ENCODE measurements at regions not wholly inside any gene's neighbourhood (a gene's known extent, or its start where the extent isn't known, plus 50 kb on each side); places are given as distances from the start of the nearest gene placed in this dataset.

GRCh38 chr12:89936631-89937030 is 228.0 kb upstream of the ATP2B1 start:
- Histone ChIP-seq H3K27me3 (replicated peaks; ENCODE audit: insufficient read depth, low read length) (no peaks in the 10 kb centered on the region), H2AFZ (ENCODE audit: low read length) (no peak overlapping the region), H3K4me1 (ENCODE audit: low read length) (no peaks in the 10 kb centered on the region), H3F3A (ENCODE audit: insufficient read depth, low read length) (no peaks in the 10 kb centered on the region), H3K4me3 (ENCODE audit: low read length) (no peak overlapping the region), H3K9me2 (replicated peaks; ENCODE audit: insufficient read depth, low read length) (no peaks in the 10 kb centered on the region), H4K20me1 (ENCODE audit: insufficient read depth, low read length) (no peaks in the 10 kb centered on the region), H3K4me2 (ENCODE audit: low read depth, low read length) (no peak overlapping the region), H3K27ac (ENCODE audit: low read length) (no peak overlapping the region), H3K79me2 (ENCODE audit: low read length) (no peaks in the 10 kb centered on the region), H3K36me3 (replicated peaks; ENCODE audit: insufficient read depth, low read length) (no peaks in the 10 kb centered on the region), H3K9me3 (replicated peaks; ENCODE audit: insufficient read depth, low read length) (no peaks in the 10 kb centered on the region), H3K9ac (ENCODE audit: low read length) (no peak overlapping the region)
- TF ChIP-seq, protein P1, sequence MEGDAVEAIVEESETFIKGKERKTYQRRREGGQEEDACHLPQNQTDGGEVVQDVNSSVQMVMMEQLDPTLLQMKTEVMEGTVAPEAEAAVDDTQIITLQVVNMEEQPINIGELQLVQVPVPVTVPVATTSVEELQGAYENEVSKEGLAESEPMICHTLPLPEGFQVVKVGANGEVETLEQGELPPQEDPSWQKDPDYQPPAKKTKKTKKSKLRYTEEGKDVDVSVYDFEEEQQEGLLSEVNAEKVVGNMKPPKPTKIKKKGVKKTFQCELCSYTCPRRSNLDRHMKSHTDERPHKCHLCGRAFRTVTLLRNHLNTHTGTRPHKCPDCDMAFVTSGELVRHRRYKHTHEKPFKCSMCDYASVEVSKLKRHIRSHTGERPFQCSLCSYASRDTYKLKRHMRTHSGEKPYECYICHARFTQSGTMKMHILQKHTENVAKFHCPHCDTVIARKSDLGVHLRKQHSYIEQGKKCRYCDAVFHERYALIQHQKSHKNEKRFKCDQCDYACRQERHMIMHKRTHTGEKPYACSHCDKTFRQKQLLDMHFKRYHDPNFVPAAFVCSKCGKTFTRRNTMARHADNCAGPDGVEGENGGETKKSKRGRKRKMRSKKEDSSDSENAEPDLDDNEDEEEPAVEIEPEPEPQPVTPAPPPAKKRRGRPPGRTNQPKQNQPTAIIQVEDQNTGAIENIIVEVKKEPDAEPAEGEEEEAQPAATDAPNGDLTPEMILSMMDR (IDR thresholded peaks at IDR 0.05; ENCODE audit: low read length), result no peak
- TF ChIP-seq EZH2phosphoT487 (IDR thresholded peaks at IDR 0.05; ENCODE audit: low read length) (no peak), EZH2 (optimal IDR thresholded peaks at IDR 0.05; ENCODE audit: low read depth, low read length) (no peak)
- DNase-seq, result no peak

DNA sequence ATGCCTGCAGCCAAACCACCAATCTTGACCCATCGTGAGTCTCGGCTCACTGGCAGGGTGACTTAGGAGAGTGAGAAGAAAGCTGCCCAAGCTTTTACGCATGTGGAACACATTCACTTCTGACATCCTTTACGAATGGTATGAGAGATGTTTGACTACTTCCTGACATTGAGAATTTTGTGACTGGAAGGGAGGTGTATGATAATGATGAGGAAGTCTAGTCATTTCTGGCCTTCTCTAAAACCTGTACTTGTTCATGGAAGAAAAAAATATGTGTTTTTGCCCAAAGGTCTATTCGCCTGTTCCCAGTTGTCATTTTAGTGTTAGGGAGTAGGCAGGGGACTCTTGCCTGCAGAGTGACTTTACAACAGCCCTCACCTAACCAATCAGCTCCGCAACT is 227.2 kb upstream of the ATP2B1 start:
- DNase-seq, result no peak
- H2AFZ ChIP-seq (ENCODE audit: low read length), result no peak overlapping the region
- H3K9me2 ChIP-seq (replicated peaks; ENCODE audit: insufficient read depth, low read length), result no peaks in the 10 kb centered on the region
- no peaks in the 10 kb centered on the region for H3K36me3 ChIP-seq (replicated peaks; ENCODE audit: insufficient read depth, low read length)
- no peaks in the 10 kb centered on the region for H3K79me2 ChIP-seq (ENCODE audit: low read length)
- H3K9me3 ChIP-seq (replicated peaks; ENCODE audit: insufficient read depth, low read length), result no peaks in the 10 kb centered on the region
- H3K4me3 ChIP-seq (ENCODE audit: low read length), result no peak overlapping the region
- no peak overlapping the region for H3K9ac ChIP-seq (ENCODE audit: low read length)
- H3K4me1 ChIP-seq (ENCODE audit: low read length), result no peaks in the 10 kb centered on the region
- H3K27ac ChIP-seq (ENCODE audit: low read length), result no peak overlapping the region
- H4K20me1 ChIP-seq (ENCODE audit: insufficient read depth, low read length), result no peaks in the 10 kb centered on the region
- H3K27me3 ChIP-seq (replicated peaks; ENCODE audit: insufficient read depth, low read length), result no peaks in the 10 kb centered on the region
- TF ChIP-seq, protein P1 (IDR thresholded peaks at IDR 0.05; ENCODE audit: low read length), result no peak
- no peak for TF ChIP-seq EZH2phosphoT487 (IDR thresholded peaks at IDR 0.05; ENCODE audit: low read length)
- TF ChIP-seq EZH2 (optimal IDR thresholded peaks at IDR 0.05; ENCODE audit: low read depth, low read length), result no peak
- no peak overlapping the region for H3K4me2 ChIP-seq (ENCODE audit: low read depth, low read length)
- no peaks in the 10 kb centered on the region for H3F3A ChIP-seq (ENCODE audit: insufficient read depth, low read length)

DNA sequence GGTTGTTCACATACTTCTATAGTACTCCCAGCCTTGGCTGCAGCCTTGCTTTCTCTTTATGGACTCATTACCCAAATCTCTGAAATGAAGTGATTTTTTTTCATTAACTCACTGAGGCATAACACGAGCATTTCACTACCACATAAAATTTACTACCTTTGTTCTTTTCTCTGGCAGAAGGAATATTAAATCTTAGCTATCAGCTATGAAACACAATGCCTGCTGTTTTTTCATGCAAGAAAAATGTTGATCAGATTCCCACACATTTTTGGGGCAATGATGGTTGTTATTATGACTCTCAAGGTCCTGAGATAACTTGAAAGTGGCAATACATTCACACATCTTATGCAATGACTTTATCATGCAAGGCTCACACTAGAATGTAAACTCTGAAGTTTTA is 225.3 kb upstream of the ATP2B1 start:
- Histone ChIP-seq H3K4me3 (ENCODE audit: low read length) (no peak overlapping the region), H3K9me3 (replicated peaks; ENCODE audit: insufficient read depth, low read length) (no peaks in the 10 kb centered on the region), H2AFZ (ENCODE audit: low read length) (no peak overlapping the region), H4K20me1 (ENCODE audit: insufficient read depth, low read length) (no peaks in the 10 kb centered on the region), H3K4me1 (ENCODE audit: low read length) (no peaks in the 10 kb centered on the region), H3K4me2 (ENCODE audit: low read depth, low read length) (no peak overlapping the region), H3F3A (ENCODE audit: insufficient read depth, low read length) (no peaks in the 10 kb centered on the region), H3K79me2 (ENCODE audit: low read length) (no peaks in the 10 kb centered on the region), H3K9ac (ENCODE audit: low read length) (no peak overlapping the region), H3K27ac (ENCODE audit: low read length) (no peak overlapping the region), H3K36me3 (replicated peaks; ENCODE audit: insufficient read depth, low read length) (no peaks in the 10 kb centered on the region), H3K9me2 (replicated peaks; ENCODE audit: insufficient read depth, low read length) (no peaks in the 10 kb centered on the region), H3K27me3 (replicated peaks; ENCODE audit: insufficient read depth, low read length) (no peaks in the 10 kb centered on the region)
- TF ChIP-seq, protein P1 (IDR thresholded peaks at IDR 0.05; ENCODE audit: low read length), result no peak
- TF ChIP-seq EZH2 (optimal IDR thresholded peaks at IDR 0.05; ENCODE audit: low read depth, low read length), result no peak
- no peak for TF ChIP-seq EZH2phosphoT487 (IDR thresholded peaks at IDR 0.05; ENCODE audit: low read length)
- DNase-seq, result no peak
